Body of pancreas (tissue), 4 donors: ENCODE measurements at regions not wholly inside any gene's neighbourhood (a gene's known extent, or its start where the extent isn't known, plus 50 kb on each side); places are given as distances from the start of the nearest gene placed in this dataset.

Source experiments
- CTCF ChIP-seq, 7 experiments: fragments of 450-650 bp in 4 of 7; fragments of 200-600 bp in 3 of 7; sonication (generic) in 3 of 7; IDR thresholded peaks; one replicate each; pipeline ENCODE4 v1.5.1; 2016 to 2019; ENCODE audit warnings: antibody characterized with exemption in 7 of 7
- POLR2A ChIP-seq, 3 donors: fragments of 450-650 bp; IDR thresholded peaks; one replicate each; pipeline ENCODE4 v1.6.1; 2016; ENCODE audit warnings: antibody characterized with exemption in 3 of 3, mild to moderate bottlenecking in 2 of 3

DNA sequence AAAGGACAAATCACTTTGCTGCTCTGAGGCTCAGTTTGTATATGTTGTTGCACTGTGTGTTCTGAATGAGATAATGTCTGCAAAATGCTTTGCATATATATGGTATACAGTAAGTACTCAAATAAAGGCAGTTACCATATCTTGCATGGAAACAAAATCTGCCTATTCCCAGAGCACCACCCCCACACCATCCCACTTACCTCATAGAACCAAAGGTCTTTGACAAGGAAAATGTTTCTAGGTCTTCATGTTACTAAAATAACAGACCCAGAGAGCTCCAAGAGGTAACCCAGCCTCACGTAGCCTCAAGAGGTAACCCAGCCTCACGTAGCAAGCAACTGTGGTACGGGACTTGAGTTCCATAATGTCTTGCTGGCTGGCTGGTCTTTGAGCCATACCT lies 71.6 kb upstream of the CMKLR1 start:
- no peak for TF ChIP-seq POLR2A (IDR thresholded peaks at IDR 0.05)
- no peak for TF ChIP-seq CTCF (IDR thresholded peaks at IDR 0.05)
